Spleen (tissue), 7 donors: ENCODE measurements at regions not wholly inside any gene's neighbourhood (a gene's known extent, or its start where the extent isn't known, plus 50 kb on each side); places are given as distances from the start of the nearest gene placed in this dataset.

ENCODE experiments used
- POLR2A ChIP-seq, 3 donors: fragments of 450-650 bp; IDR thresholded peaks; one replicate each; pipeline ENCODE4 v1.5.1; 2017; ENCODE audit warnings: antibody characterized with exemption in 3 of 3, mild to moderate bottlenecking in 1 of 3
- POLR2AphosphoS5 ChIP-seq, 3 donors: sonication (generic); formaldehyde crosslinking; IDR thresholded peaks; one replicate each; pipeline ENCODE4 v1.5.1; 2017; ENCODE audit warnings: antibody characterized with exemption in 3 of 3
- TF ChIP-seq, protein P1 (sequence below), 11 experiments: fragments of 200-600 bp in 7 of 11; fragments of 450-650 bp in 4 of 11; sonication (generic) in 4 of 11; IDR thresholded peaks in 8 of 11; conservative IDR thresholded peaks in 3 of 11; 1 replicate in 7 of 11; 2 replicates in 4 of 11; pipeline versions ENCODE4 v1.4.0 to v1.8.0; 2016 to 2021; ENCODE audit warnings: antibody characterized with exemption in 11 of 11, inconsistent platforms in 4 of 11, mild to moderate bottlenecking in 1 of 11
- donor health status: DM: no; HTN: no; CAD: no; lungs with moderate emphysema.
- donor health status: DM: no; HTN: no; CAD: no.
- donor health status: DM: no; HTN: no; CAD: no.

DNA sequence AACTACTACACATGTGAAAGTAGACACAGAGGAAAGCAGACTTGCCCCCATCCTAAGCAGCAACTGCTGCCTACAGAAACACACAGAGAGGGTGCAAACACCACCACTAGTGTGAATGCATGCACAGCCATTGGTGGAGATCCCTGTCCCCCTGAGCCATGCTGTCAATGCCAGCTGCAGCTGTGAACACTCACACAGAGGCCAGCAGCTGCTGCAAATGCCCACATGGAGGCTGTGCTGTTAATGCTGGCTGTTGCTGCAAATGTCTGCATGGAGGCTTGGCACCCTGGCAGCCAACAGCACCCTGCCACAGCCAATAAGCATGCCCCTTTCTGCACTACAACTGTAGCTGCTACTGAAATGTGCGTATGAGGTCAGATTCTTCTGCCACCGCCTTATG lies 355.0 kb downstream of the LNPK start:
- TF ChIP-seq POLR2AphosphoS5 (IDR thresholded peaks at IDR 0.05) = no peak
- TF ChIP-seq, protein P1, sequence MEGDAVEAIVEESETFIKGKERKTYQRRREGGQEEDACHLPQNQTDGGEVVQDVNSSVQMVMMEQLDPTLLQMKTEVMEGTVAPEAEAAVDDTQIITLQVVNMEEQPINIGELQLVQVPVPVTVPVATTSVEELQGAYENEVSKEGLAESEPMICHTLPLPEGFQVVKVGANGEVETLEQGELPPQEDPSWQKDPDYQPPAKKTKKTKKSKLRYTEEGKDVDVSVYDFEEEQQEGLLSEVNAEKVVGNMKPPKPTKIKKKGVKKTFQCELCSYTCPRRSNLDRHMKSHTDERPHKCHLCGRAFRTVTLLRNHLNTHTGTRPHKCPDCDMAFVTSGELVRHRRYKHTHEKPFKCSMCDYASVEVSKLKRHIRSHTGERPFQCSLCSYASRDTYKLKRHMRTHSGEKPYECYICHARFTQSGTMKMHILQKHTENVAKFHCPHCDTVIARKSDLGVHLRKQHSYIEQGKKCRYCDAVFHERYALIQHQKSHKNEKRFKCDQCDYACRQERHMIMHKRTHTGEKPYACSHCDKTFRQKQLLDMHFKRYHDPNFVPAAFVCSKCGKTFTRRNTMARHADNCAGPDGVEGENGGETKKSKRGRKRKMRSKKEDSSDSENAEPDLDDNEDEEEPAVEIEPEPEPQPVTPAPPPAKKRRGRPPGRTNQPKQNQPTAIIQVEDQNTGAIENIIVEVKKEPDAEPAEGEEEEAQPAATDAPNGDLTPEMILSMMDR (IDR thresholded peaks at IDR 0.05 in 8 of 11, conservative IDR thresholded peaks at IDR 0.05 in 3 of 11) = no peak
- no peak for TF ChIP-seq POLR2A (IDR thresholded peaks at IDR 0.05)
